Endothelial cell of umbilical vein (primary cell): ENCODE measurements at regions not wholly inside any gene's neighbourhood (a gene's known extent, or its start where the extent isn't known, plus 50 kb on each side); places are given as distances from the start of the nearest gene placed in this dataset.

ENCODE experiments used
- BruUV-seq: library from RNA; stranded (reverse); fragments of 400-500 nt; replicated peaks from 2 replicates; lab custom pipeline; 2021; lab: Mats Ljungman, UMichigan
- CTCF ChIA-PET: fragments of 300-600, 350-600 bp; sonication (Branson Sonifier 250); formaldehyde crosslinking; loops from one replicate; lab custom pipeline; 2021; ENCODE audit warnings: antibody characterized with exemption, inconsistent platforms; lab: Charles Lee
- POLR2A ChIA-PET: fragments of 300-600, 350-600 bp; sonication (Branson Sonifier 250); formaldehyde crosslinking; loops from one replicate; lab custom pipeline; 2021; ENCODE audit warnings: antibody characterized with exemption, inconsistent platforms; lab: Charles Lee
- DNase-seq: peaks from one replicate; pipeline ENCODE4 v3.0.0-alpha.2; 2011; ENCODE audit warnings: low read depth, low spot score
- FAIRE-seq: peaks from 2 replicates; lab custom pipeline; 2011; peaks lifted over from hg19 to GRCh38; lab: Jason Lieb, UNC
- H2AFZ ChIP-seq: 2 replicates; pipeline ENCODE4 v1.6.0; 2012; ENCODE audit warnings: low read depth, low read length, control low read depth, inconsistent platforms
- H3K27ac ChIP-seq: 2 replicates; pipeline ENCODE4 v1.5.1; 2011; ENCODE audit warnings: low read depth, mild to moderate bottlenecking, control low read depth, low read length, moderate library complexity; ENCODE audit not compliant: insufficient read depth
- H3K27me3 ChIP-seq, 2 experiments: 2 replicates each; pipeline versions ENCODE4 v1.6.0 to v1.6.1; 2011; ENCODE audit warnings: low read length in 2 of 2, mixed read lengths in 1 of 2; ENCODE audit not compliant: control insufficient read depth in 2 of 2, insufficient read depth in 2 of 2
- H3K36me3 ChIP-seq, 2 experiments: 2 replicates in 1 of 2; 3 replicates in 1 of 2; pipeline ENCODE4 v1.5.1; 2011; ENCODE audit warnings: low read length in 2 of 2, mild to moderate bottlenecking in 1 of 2, moderate library complexity in 1 of 2; ENCODE audit not compliant: control insufficient read depth in 2 of 2, insufficient read depth in 2 of 2; ENCODE audit errors: extremely low read depth in 1 of 2
- H3K4me1 ChIP-seq: 3 replicates; pipeline ENCODE4 v1.5.1; 2011; ENCODE audit warnings: mild to moderate bottlenecking, low read length; ENCODE audit not compliant: control insufficient read depth, insufficient read depth; ENCODE audit errors: extremely low read depth
- H3K4me2 ChIP-seq: 2 replicates; pipeline ENCODE4 v1.6.1; 2011; ENCODE audit warnings: low read length, control low read depth, mixed read lengths; ENCODE audit not compliant: insufficient read depth
- H3K4me3 ChIP-seq, 3 experiments: fragments of 200-600 bp in 1 of 3; sonication (generic), shearing (Covaris generic) in 1 of 3; replicated peaks in 1 of 3; 2 replicates each; pipeline ENCODE4 v1.5.1; 2011 to 2016; ENCODE audit warnings: control low read depth in 3 of 3, low read length in 3 of 3, mild to moderate bottlenecking in 2 of 3, inconsistent platforms in 1 of 3, low read depth in 1 of 3, moderate library complexity in 1 of 3; ENCODE audit not compliant: insufficient read depth in 1 of 3
- H3K79me2 ChIP-seq: 2 replicates; pipeline ENCODE4 v1.6.0; 2012; ENCODE audit warnings: low read length, inconsistent platforms; ENCODE audit not compliant: control insufficient read depth, insufficient read depth
- H3K9ac ChIP-seq: replicated peaks from 2 replicates; pipeline ENCODE3; 2011; ENCODE audit warnings: low read length, control low read depth; ENCODE audit not compliant: insufficient read depth; ENCODE audit errors: extremely low read depth
- H3K9me1 ChIP-seq: replicated peaks from 3 replicates; pipeline ENCODE4 v1.6.0; 2011; ENCODE audit warnings: mild to moderate bottlenecking, low read length; ENCODE audit not compliant: control insufficient read depth, insufficient read depth; ENCODE audit errors: extremely low read depth
- H3K9me3 ChIP-seq: replicated peaks from 2 replicates; pipeline ENCODE4 v1.5.1; 2012; ENCODE audit warnings: low read length, inconsistent platforms; ENCODE audit not compliant: control insufficient read depth, insufficient read depth
- H4K20me1 ChIP-seq: replicated peaks from 2 replicates; pipeline ENCODE3; 2011; ENCODE audit warnings: mild to moderate bottlenecking, low read length; ENCODE audit not compliant: control insufficient read depth, insufficient read depth; ENCODE audit errors: extremely low read depth
- CTCF ChIP-seq, 2 donors: IDR thresholded peaks; 1 replicate in 1 of 2; 2 replicates in 1 of 2; pipeline ENCODE4 v1.5.1; 2011; ENCODE audit warnings: low read length in 2 of 2, mild to moderate bottlenecking in 2 of 2, moderate library complexity in 2 of 2, control low read depth in 1 of 2, inconsistent platforms in 1 of 2, low read depth in 1 of 2; ENCODE audit not compliant: insufficient read depth in 1 of 2; ENCODE audit errors: extremely low read depth in 1 of 2
- EZH2 ChIP-seq: IDR thresholded peaks from 2 replicates; pipeline ENCODE4 v1.6.1; 2012; ENCODE audit warnings: borderline replicate concordance, low read depth, mild to moderate bottlenecking, moderate library complexity, low read length, inconsistent platforms; ENCODE audit not compliant: severe bottlenecking
- FOS ChIP-seq: IDR thresholded peaks from 2 replicates; pipeline ENCODE4 v1.6.1; 2011; ENCODE audit warnings: mild to moderate bottlenecking, low read length, moderate library complexity, borderline replicate concordance; ENCODE audit not compliant: insufficient read depth
- GATA2 ChIP-seq: IDR thresholded peaks from 2 replicates; pipeline ENCODE4 v1.7.0; 2011; ENCODE audit warnings: low read depth, mild to moderate bottlenecking, moderate library complexity, mixed read lengths, low read length; ENCODE audit not compliant: insufficient read length, insufficient read depth
- JUN ChIP-seq: IDR thresholded peaks from 2 replicates; pipeline ENCODE4 v1.6.1; 2011; ENCODE audit warnings: borderline replicate concordance, low read depth; ENCODE audit not compliant: insufficient read length, insufficient read depth
- MYC ChIP-seq: IDR thresholded peaks from one replicate; pipeline ENCODE4 v1.6.1; 2011; ENCODE audit warnings: mild to moderate bottlenecking, low read depth, low read length
- POLR2A ChIP-seq: IDR thresholded peaks from 2 replicates; pipeline ENCODE4 v1.6.1; 2012; ENCODE audit warnings: low read depth, mild to moderate bottlenecking, control low read depth, low read length
- POLR2AphosphoS5 ChIP-seq: IDR thresholded peaks from 2 replicates; pipeline ENCODE4 v1.6.1; 2012; ENCODE audit warnings: low read depth, mild to moderate bottlenecking, control low read depth, low read length, moderate library complexity; ENCODE audit not compliant: insufficient read depth
- dilution Hi-C: fragments of 300-500 bp; cut with MboI; formaldehyde crosslinking; loops from one replicate; pipeline ENCODE4 v1.15.0; 2019; ENCODE audit warnings: low sequenced_read_pairs; ENCODE audit not compliant: extremely low pct_ligation_motif_present
- intact Hi-C: fragments of 100-400 bp; cut with micrococcal nuclease; formaldehyde crosslinking; loops from one replicate; pipeline ENCODE4 v1.10.0; 2022
- TF ChIP-seq, protein P1 (sequence below): IDR thresholded peaks from 2 replicates; pipeline ENCODE4 v1.6.1; 2011; ENCODE audit not compliant: insufficient read depth, insufficient read length

DNA sequence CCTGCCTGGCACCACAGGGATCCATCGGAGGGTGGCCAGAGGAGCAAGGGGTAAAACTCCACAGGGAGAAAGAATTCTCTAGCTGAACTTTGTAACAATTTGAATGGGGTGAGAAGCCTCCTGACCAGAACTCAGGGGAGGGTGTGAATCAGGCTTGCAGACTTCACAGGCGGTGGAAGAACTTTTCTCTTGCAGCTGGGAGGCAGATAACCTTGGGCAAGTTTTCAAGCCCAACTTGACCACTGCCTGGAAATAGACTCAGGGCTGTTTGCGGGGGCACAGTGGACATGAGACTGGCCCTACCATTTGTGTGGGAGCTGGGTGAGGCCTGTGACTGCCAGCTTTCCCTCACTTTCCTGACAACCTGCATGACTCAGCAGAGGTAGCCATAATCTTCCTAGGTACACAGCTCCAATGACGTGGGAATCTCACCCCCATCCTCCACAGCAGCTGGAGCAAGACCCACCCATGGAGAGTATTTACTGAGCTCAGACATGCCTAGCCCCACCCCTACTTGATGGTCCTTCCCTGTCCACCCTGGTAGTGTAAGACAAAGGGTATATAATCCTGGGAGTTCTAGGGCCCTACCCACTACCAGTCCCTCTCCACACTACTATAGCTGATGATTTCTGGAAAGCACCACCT lies 210.0 kb upstream of the AGTR2 start:
- dilution Hi-C loops (no loop called here), intact Hi-C loops (no loop called here)
- DNase-seq (no peak), FAIRE-seq (no peak)
- Histone ChIP-seq H4K20me1 (no peaks in the 10 kb centered on the region), H3K27me3 (no peaks in the 10 kb centered on the region), H3K36me3 (no peaks in the 10 kb centered on the region), H3K9ac (no peak overlapping the region), H3K9me3 (no peaks in the 10 kb centered on the region), H3K9me1 (no peaks in the 10 kb centered on the region), H3K4me2 (no peak overlapping the region), H2AFZ (no peak overlapping the region), H3K4me3 (no peak overlapping the region), H3K27ac (no peak overlapping the region), H3K79me2 (no peaks in the 10 kb centered on the region), H3K4me1 (no peaks in the 10 kb centered on the region)
- ChIA-PET CTCF (no interaction called here), POLR2A (no interaction called here)
- TF ChIP-seq MYC, result no peak
- no peak for TF ChIP-seq POLR2A
- no peak for TF ChIP-seq GATA2
- TF ChIP-seq POLR2AphosphoS5, result no peak
- TF ChIP-seq FOS, result no peak
- TF ChIP-seq, protein P1, sequence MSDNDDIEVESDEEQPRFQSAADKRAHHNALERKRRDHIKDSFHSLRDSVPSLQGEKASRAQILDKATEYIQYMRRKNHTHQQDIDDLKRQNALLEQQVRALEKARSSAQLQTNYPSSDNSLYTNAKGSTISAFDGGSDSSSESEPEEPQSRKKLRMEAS, result no peak
- no peak for TF ChIP-seq CTCF (IDR thresholded peaks at IDR 0.05; ENCODE audit: extremely low read depth in 1 of 2, insufficient read depth in 1 of 2, low read depth in 1 of 2, low read length in 2 of 2)
- TF ChIP-seq JUN, result no peak
- no peak for TF ChIP-seq EZH2
- no TSS peak for BruUV-seq
